ENCODE measurements at regions not wholly inside any gene's neighbourhood (a gene's known extent, or its start where the extent isn't known, plus 50 kb on each side); places are given as distances from the start of the nearest gene placed in this dataset.
A peak's percentile ranks its signal among the peaks of the same experiment; 100 is the strongest.

DNA sequence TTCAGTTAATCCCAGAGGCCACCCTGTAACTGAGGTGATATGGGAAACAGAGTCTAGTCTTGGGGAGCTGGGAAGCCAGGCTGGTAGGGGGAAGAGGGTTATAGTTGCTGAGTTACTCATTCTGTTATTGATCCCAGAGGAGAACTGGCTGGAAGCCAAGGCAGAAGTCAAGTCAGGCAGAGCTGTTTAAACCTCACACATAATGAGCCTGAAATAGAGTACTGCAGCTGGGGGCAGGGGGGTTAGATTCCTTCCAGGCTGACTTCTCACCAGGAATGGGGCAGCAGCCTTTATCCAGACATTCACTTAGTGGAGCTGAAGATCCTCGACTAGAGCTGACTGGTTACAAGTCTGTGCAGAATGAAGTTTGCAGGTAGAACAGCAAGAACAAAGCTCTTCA lies 144.9 kb downstream of the C4orf33 start:
- TF ChIP-seq POLR2A (IDR thresholded peaks at IDR 0.05), result no peak
- peaks cover 0 to 13% (median 0%) of the 10 kb centered on the region in 4 donors for H3K4me1 ChIP-seq

DNA sequence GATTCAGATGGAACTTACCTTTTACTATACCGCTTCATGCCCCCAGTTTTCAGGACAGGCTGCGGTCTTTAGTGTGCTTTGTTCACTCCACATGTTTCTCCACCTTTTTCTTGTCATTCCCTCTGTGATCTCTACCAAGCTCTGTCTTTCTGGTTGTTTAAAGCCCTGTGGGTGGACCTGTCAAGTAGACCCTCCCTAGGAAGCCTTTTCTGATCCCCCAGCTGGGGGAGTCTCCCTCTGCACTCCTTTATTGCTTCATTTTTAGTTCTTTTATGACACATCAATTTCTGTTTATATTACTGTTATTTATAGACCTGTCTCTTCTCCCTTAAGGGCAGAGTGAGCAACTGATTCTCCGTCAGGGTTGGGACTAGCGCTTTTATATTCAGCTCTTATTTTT lies 150.2 kb downstream of the C4orf33 start:
- no peak for TF ChIP-seq POLR2A (IDR thresholded peaks at IDR 0.05)
- TF ChIP-seq, protein P1, sequence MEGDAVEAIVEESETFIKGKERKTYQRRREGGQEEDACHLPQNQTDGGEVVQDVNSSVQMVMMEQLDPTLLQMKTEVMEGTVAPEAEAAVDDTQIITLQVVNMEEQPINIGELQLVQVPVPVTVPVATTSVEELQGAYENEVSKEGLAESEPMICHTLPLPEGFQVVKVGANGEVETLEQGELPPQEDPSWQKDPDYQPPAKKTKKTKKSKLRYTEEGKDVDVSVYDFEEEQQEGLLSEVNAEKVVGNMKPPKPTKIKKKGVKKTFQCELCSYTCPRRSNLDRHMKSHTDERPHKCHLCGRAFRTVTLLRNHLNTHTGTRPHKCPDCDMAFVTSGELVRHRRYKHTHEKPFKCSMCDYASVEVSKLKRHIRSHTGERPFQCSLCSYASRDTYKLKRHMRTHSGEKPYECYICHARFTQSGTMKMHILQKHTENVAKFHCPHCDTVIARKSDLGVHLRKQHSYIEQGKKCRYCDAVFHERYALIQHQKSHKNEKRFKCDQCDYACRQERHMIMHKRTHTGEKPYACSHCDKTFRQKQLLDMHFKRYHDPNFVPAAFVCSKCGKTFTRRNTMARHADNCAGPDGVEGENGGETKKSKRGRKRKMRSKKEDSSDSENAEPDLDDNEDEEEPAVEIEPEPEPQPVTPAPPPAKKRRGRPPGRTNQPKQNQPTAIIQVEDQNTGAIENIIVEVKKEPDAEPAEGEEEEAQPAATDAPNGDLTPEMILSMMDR (IDR thresholded peaks at IDR 0.05), result no peak
- H3K4me1 ChIP-seq, result no peaks in the 10 kb centered on the region
- ATAC-seq, result no peak
- H3K9me3 ChIP-seq, result no peaks in the 10 kb centered on the region
- intact Hi-C loops (cut with DNase I), result no loop called here
- H3K4me3 ChIP-seq, result no peak overlapping the region
- 82% methylated on average over 4 of the region's 4 CpGs for WGBS (ENCODE audit: insufficient coverage, low coverage, low lambda C conversion rate, missing lambda C conversion rate)
- H3K27ac ChIP-seq, result no peak overlapping the region
- H3K36me3 ChIP-seq, result no peaks in the 10 kb centered on the region
- no peak for DNase-seq
- no peaks in the 10 kb centered on the region for H3K27me3 ChIP-seq

More for the DNA sequence above, 144.9 kb downstream of the C4orf33 start:
- ATAC-seq, result peak; percentile 73 to 86 (median 82)
- WGBS (ENCODE audit: insufficient coverage, low coverage, low lambda C conversion rate, missing lambda C conversion rate), result 33% methylated on average over 1 of the region's 1 CpG
- peak; percentile 44 to 72 (median 53) for DNase-seq
- Histone ChIP-seq H3K27me3 (no peaks in the 10 kb centered on the region), H3K9me3 (no peaks in the 10 kb centered on the region), H3K4me3 (no peak overlapping the region), H3K36me3 (no peaks in the 10 kb centered on the region), H3K27ac (no peak overlapping the region)
- intact Hi-C loops (cut with DNase I), result no loop called here

DNA sequence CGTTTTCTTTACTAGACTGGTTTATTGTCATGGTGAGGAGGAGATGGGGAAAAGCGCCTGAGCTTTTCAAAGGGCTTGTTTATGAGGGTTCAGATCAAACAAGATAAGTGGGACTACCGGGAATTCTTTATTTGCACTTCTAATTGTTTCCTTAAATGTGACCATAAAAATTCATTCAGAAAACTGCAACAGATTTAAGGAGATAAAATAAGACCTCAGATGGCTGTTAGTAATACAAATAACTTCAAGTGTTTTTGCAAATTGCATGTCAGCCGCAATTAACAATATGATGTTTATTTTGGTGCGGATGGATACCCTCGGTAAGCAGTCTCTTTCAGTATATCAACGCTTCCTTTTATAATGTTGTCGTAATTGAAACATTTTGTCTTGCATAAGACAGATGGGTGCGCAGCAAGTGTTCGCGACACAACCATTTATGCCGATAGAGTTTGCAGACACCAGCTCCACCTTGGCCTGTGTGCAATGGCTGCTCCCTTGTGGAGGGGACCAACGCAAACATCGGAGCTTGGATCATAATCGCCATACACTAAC lies 151.0 kb downstream of the C4orf33 start:
- TF ChIP-seq, protein P1 (IDR thresholded peaks at IDR 0.05), result no peak
- TF ChIP-seq POLR2A (IDR thresholded peaks at IDR 0.05), result no peak
- Histone ChIP-seq H3K9me3 (no peaks in the 10 kb centered on the region), H3K27ac (no peak overlapping the region), H3K4me3 (no peak overlapping the region), H3K27me3 (no peaks in the 10 kb centered on the region), H3K4me1 (no peaks in the 10 kb centered on the region), H3K36me3 (no peaks in the 10 kb centered on the region)
- no peak for DNase-seq
- intact Hi-C loops (cut with DNase I), result no loop called here
- ATAC-seq, result no peak
- 80% methylated on average over 15 of the region's 15 CpGs for WGBS (ENCODE audit: insufficient coverage, low coverage, low lambda C conversion rate, missing lambda C conversion rate)

DNA sequence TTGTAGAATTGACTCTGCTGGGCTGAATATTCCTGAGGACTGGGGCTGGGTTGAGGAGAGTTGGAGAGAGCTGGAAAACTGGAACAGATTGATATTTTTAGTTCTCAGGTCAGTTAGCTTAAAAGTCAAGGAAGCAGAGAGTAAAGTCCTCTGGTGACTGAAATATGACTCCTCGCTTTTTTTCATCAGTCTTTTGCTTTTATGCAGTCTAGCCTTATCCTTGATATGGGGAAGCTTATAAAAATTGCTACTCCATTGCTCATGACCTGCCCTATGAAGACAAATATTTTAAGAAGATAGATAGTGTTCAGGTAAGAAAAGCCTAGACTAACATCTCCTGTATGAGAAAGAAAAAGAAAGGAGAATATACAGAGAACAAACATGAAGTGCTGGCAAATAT lies 152.7 kb downstream of the C4orf33 start:
- 73% methylated on average over 1 of the region's 1 CpG for WGBS (ENCODE audit: insufficient coverage, low coverage, low lambda C conversion rate, missing lambda C conversion rate)
- Histone ChIP-seq H3K36me3 (no peaks in the 10 kb centered on the region), H3K4me1 (no peaks in the 10 kb centered on the region), H3K27me3 (no peaks in the 10 kb centered on the region), H3K4me3 (no peak overlapping the region), H3K9me3 (no peaks in the 10 kb centered on the region), H3K27ac (no peak overlapping the region)
- ATAC-seq (no peak), DNase-seq (no peak)
- no peak for TF ChIP-seq POLR2A (IDR thresholded peaks at IDR 0.05)
- intact Hi-C loops (cut with DNase I), result no loop called here

DNA sequence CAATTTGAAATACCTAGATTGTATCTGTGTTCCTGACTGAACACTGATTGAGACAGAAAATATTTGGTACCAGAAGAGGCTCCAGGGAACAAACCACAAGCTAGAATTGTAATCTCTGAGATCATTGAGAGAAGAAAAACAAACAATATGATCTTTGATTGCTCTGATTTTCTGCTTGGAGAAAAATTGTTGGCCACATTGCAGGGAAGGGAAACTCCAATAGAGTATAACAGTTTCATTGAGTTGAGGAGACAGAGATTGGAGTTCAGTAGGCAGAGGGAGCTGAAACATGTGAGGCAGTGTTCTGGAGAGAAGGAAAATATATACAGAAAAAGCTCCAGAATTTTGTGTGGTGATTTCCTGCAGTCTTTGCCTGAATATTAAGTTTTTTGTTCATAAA lies 158.2 kb downstream of the C4orf33 start:
- no peaks in the 10 kb centered on the region for H3K9me3 ChIP-seq
- H3K36me3 ChIP-seq, result no peaks in the 10 kb centered on the region
- ATAC-seq (no peak), DNase-seq (no peak)
- H3K27ac ChIP-seq, result no peak overlapping the region
- no peaks in the 10 kb centered on the region for H3K27me3 ChIP-seq
- no peaks in the 10 kb centered on the region for H3K4me1 ChIP-seq
- intact Hi-C loops (cut with DNase I), result no loop called here
- H3K4me3 ChIP-seq, result no peak overlapping the region
- TF ChIP-seq, protein P1 (IDR thresholded peaks at IDR 0.05), result no peak
- no peak for TF ChIP-seq POLR2A (IDR thresholded peaks at IDR 0.05)

DNA sequence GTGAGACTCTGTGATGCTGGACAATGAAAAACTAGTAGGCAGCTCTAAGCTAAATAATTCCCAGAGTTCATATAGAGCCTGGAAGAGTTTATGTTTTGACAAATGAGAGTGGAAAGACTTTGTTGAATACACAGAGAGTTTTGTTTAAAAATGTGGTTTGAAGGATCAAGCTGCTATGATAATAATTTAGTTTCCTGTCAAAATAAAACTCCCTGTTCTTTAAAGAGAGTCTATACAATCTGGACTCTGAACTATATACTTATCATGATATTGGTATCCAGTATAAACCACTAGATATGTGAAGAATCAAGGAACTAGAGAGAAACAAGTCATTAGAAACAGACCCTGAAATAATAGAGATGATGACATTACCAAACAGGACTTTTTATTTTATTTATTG lies 158.6 kb downstream of the C4orf33 start:
- no peaks in the 10 kb centered on the region for H3K4me1 ChIP-seq
- TF ChIP-seq POLR2A (IDR thresholded peaks at IDR 0.05), result no peak
- TF ChIP-seq, protein P1 (IDR thresholded peaks at IDR 0.05), result no peak
- no peak overlapping the region for H3K27ac ChIP-seq
- no peak for ATAC-seq
- no peak for DNase-seq
- no peak overlapping the region for H3K4me3 ChIP-seq
- no peaks in the 10 kb centered on the region for H3K36me3 ChIP-seq
- no peaks in the 10 kb centered on the region for H3K9me3 ChIP-seq
- intact Hi-C loops (cut with DNase I), result no loop called here
- H3K27me3 ChIP-seq, result no peaks in the 10 kb centered on the region

All from right lobe of liver (tissue), 6 donors.